HepG2 (cell line): ENCODE measurements at regions not wholly inside any gene's neighbourhood (a gene's known extent, or its start where the extent isn't known, plus 50 kb on each side); places are given as distances from the start of the nearest gene placed in this dataset.

Source experiments
- CBFB ChIP-seq: sonication (generic); formaldehyde crosslinking; IDR thresholded peaks from 2 replicates; pipeline ENCODE4 v1.4.0; 2020; ENCODE audit warnings: missing genetic modification reagents
- HNF1B ChIP-seq: sonication (generic); formaldehyde crosslinking; IDR thresholded peaks from 2 replicates; pipeline ENCODE4 v1.5.1; 2020; ENCODE audit warnings: mild to moderate bottlenecking, moderate library complexity, missing genetic modification reagents
- KIAA2018 ChIP-seq: sonication (generic); formaldehyde crosslinking; IDR thresholded peaks from 2 replicates; pipeline ENCODE4 v1.5.0; 2020; ENCODE audit warnings: mild to moderate bottlenecking, missing genetic modification reagents, borderline replicate concordance
- NFATC3 ChIP-seq: sonication (generic); formaldehyde crosslinking; IDR thresholded peaks from 2 replicates; pipeline ENCODE4 v1.5.1; 2020; ENCODE audit warnings: mild to moderate bottlenecking, missing genetic modification reagents
- NPAS2 ChIP-seq: sonication (generic); formaldehyde crosslinking; IDR thresholded peaks from 2 replicates; pipeline ENCODE4 v1.8.0; 2022; ENCODE audit warnings: mild to moderate bottlenecking, missing genetic modification reagents, borderline replicate concordance
- POLR2G ChIP-seq: fragments of 200-400 bp; formaldehyde crosslinking; IDR thresholded peaks from 2 replicates; pipeline ENCODE4 v1.6.1; 2018; ENCODE audit warnings: mild to moderate bottlenecking, low read depth, low read length, moderate library complexity
- RXRB ChIP-seq: IDR thresholded peaks from 2 replicates; pipeline ENCODE4 v1.6.1; 2016; ENCODE audit warnings: borderline replicate concordance, missing genetic modification reagents, missing compliant biosample characterization
- U2AF2 ChIP-seq: fragments of 200-400 bp; formaldehyde crosslinking; IDR thresholded peaks from 2 replicates; pipeline ENCODE4 v1.6.1; 2017; ENCODE audit warnings: low read depth, mild to moderate bottlenecking, low read length
- ZNF318 ChIP-seq: sonication (generic); formaldehyde crosslinking; IDR thresholded peaks from 2 replicates; pipeline ENCODE4 v1.4.0; 2020; ENCODE audit warnings: mild to moderate bottlenecking, missing genetic modification reagents
- ZNF460 ChIP-seq: sonication (generic); formaldehyde crosslinking; IDR thresholded peaks from 2 replicates; pipeline ENCODE4 v1.5.1; 2020; ENCODE audit warnings: missing genetic modification reagents, mild to moderate bottlenecking, borderline replicate concordance
- ZNF749 ChIP-seq: sonication (generic); formaldehyde crosslinking; IDR thresholded peaks from 2 replicates; pipeline ENCODE4 v1.8.0; 2022; ENCODE audit warnings: mild to moderate bottlenecking, missing genetic modification reagents, moderate library complexity, borderline replicate concordance

- TF ChIP-seq ZNF318, result no peak
- peak; percentile 52; the same call in 1 of the 2 replicates for TF ChIP-seq HNF1B (CRISPR knock-in tag)
- no peak for TF ChIP-seq ZNF749 (CRISPR knock-in tag)
- no peak for TF ChIP-seq ZNF460
- no peak for TF ChIP-seq NFATC3 (CRISPR knock-in tag)
- no peak for TF ChIP-seq POLR2G
- TF ChIP-seq RXRB (CRISPR knock-in tag), result no peak
- no peak for TF ChIP-seq U2AF2
- TF ChIP-seq CBFB, result peak; percentile 77
- no peak for TF ChIP-seq NPAS2 (CRISPR knock-in tag)
- TF ChIP-seq KIAA2018 (CRISPR knock-in tag), result no peak
Observed at GRCh38 chr2:172172513-172173173, 69.9 kb upstream of the DLX2 start (continued).
